GM18519 (cell line): ENCODE measurements at regions not wholly inside any gene's neighbourhood (a gene's known extent, or its start where the extent isn't known, plus 50 kb on each side); places are given as distances from the start of the nearest gene placed in this dataset.
"Not testable (repeated sequence)": the region's sequence is repeated elsewhere in the genome, so short reads cannot be mapped to it uniquely, and the experiment has no call there.

ENCODE experiments used
- ATAC-seq: cut with Tn5 transposase; IDR thresholded peaks from one replicate; pipeline ENCODE4 v1.9.1; 2021; ENCODE audit warnings: mild to moderate bottlenecking, moderate library complexity; ENCODE audit not compliant: unreplicated experiment, low FRiP score

DNA sequence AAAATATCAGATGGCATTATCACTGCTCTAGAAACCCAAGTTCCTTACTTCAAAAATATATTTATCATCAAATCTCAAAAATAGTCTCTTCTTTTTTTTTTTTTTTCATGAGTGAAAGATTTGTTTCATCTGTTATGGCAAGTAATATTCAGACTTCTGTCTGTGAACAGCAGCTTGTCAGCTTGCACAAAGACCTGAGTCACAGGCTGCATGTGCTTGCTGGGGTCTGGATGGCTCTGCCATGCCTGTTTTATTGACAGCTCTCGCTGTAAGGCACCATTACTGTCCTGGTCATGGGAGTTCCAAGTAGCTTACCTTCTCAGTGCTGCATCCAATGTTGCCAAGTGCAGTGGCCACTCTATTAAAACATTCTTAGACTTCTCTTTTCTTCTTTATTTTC, 456.4 kb downstream of the GADD45G start:
- no peak for ATAC-seq

DNA sequence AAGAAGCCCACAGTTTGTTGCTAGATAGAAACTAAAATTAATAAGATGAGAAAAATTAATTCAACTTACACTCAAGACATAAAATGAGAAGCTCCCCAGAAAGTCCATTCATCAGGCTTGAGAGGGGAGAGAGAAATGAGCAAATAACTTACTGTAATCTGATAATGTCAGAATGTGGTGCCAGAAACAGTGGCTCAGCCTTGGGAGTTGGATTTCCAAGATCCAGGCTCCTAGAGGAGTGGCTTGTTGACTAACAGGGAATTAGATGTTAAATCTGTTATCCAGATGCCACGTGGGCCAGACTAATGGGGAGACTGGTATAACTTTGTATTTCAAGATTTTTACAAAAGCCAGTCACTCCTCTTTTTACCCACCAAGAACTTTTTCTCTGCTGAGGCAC, 458.2 kb downstream of the GADD45G start:
- no peak for ATAC-seq

GRCh38 chr9:90064248-90064647, 459.4 kb downstream of the GADD45G start:
- ATAC-seq, result no peak

DNA sequence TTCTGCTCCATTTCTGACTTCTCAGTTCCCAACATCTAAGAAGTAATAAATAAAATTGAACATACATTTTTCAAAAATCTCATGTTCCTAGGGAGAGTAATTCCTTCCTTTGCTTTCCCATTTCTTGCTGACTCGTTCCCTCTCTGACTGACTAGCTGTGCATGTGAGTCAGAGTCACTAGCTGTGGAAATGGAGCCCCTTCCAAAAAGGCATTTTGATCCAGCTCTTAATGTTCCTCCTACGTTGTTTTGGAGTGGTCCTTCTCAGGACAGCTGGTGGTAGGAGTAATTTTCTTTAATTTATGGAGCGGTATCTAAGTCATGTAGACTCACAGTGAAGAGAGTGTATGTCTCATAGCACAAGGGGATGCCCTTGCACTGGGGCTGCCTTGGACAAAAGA, 460.2 kb downstream of the GADD45G start:
- ATAC-seq, result no peak

GRCh38 chr9:90065851-90066250, 461.0 kb downstream of the GADD45G start:
- no peak for ATAC-seq

DNA sequence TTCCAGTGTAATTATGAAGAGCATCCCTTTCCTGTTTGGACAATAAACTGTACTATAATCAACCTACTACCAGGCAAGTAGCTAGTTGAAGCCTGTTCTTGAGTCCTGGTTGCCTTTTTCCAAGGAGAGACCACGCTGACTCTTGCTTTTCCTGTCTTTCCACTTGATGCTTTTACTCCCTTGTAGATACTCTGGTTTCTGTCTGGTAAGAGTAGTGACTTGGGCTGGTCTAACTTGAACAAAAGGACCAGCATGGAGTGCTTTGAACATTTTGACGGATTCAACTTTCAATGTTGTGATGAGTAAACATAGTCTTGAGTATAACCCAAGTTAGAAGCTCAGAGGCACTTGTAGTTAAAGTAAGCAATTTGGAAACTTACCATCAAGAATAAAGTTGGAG, 464.3 kb downstream of the GADD45G start:
- no peak for ATAC-seq

DNA sequence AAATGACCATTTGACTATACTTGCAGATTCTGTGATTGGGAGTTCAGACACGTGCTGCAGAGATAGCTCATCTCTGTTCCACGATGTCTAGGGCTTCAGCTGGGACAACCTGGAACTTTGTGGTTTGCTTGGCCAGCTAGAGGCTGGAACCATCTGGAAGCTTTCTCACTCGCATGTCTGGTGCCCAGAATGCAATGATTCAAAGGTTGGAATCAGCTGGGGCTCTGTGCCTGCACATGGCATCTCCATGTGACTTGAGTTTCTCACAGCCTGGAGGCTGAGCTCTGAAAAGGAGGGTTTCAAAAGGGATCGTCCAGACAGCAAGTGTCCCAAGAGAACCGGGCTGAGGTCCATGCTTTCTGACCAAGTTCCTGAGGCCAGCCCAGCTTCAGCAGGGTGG, 465.2 kb downstream of the GADD45G start:
- no peak for ATAC-seq

DNA sequence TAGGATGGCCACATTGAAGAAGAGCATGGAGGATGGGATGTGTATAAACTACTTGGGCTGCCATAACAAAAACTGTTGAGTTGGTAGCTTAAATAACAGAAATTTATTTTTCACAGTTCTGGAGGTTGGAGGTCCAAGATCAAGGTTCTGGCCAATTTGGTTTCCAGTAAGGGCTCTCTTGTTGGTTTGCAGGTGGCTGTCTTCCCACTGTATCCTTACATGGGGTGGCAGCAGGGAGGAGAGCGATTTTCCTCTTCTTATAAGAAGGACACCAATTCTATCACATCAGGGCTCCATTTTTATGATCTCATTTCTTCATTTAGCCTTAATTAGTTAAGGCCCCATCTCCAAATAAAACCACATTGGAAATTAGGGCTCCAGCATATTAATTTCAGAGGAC, 465.7 kb downstream of the GADD45G start:
- ATAC-seq, result no peak

- no peak for ATAC-seq
These were observed 466.3 kb downstream of the GADD45G start for GRCh38 chr9:90070931-90071660.

DNA sequence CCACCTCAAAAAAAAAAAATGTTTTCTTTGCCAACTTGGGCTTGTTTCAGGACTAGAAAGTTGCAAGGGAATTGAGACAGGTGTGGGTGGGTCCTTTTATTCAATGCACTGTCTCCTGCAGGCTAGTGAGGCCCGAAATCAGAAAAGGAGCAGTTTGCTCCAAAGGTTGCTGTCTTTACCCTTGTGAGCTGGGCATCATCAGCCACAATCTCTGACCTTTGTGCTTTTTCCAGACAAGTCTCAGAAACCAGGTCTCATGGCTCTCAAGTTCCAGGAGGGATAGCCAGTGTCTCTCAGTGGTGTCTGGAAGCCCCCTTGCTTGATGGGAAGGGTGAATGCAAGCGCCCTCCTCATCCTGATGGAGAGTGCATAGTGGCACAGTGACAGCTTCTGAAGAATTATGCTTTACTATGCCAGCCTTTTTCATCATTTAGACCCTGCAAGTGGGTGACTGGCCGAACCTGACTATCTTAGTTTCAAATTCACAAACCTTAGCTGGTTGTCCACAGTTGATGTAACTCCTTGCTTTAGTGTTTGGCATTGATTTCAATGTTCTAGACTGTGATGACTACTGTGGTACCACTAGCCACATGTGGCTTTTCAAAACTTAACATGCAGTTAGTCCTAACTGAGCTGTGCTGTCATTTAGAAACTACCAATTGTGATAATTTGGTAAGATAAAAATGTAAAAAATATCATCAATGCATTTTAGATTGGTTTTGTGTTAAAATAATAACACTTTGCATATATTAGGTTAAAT, 468.6 kb downstream of the GADD45G start:
- ATAC-seq, result no peak

DNA sequence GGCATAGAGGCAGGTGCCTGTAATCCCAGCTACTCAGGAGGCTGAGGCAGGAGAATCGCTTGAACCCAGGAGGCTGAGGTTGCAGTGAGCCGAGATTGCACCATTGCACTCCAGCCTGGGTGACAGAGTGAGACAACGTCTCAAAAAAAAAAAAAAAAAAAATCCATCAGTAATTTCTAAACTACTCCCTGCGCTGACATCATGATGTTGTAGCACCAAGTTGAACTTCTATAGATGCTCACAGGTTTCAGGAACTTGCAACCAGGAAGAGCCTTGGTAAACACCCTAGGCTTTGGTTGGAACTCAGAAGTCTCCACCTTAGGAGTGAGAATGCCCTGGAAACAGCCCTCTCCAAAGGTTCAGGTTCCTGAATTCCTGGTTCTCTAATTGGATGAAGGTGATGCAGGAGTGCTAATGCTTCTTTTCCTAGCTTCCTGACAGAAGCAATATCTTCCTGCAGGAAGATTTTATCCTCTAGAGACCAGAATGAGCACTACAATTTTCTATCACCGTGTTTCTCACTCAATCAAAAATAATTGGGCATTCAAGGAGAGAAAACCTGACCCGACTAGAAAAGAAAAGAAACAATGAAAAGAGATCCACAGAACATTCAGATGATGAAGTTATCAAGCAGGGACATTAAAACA, 469.6 kb downstream of the GADD45G start:
- ATAC-seq, result no peak

DNA sequence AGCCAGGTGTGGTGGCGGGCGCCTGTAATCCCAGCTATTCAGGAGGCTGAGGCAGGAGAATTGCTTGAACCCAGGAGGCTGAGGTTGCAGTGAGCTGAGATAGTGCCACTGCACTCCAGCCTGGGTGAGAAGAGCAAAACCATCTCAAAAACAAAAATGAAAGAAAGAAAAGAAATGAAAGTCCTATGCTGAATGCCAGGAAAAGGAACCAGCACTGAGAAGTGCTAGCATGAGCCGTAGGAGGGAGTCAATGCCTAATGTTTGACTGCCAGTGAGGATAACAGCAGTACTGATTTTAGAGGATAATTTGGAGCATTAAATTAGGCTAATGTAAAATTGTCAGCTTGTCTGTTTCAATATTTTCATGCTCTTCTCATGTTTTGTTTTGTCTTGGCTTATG, 472.8 kb downstream of the GADD45G start:
- not testable (repeated sequence) for ATAC-seq

DNA sequence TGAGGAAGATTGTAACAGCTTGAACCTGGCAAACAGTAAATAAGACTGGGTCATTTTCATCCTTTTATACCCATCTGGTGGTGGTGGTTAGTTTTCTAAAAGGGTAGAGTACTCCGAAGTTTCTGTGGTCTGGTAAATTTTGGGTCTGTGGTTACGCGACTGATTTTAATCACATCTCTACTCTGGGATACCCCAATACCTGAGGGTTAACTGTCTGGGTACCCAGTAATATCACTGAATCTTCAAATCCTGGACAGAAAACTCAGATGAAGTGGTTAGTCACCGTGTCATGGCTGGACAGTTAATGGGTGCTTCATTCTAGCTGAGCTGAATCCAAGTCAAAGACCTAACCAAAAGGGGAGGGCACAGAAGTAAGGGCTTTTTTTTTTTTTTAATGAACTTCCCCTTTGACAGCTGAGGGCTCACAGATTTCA, 474.2 kb downstream of the GADD45G start:
- ATAC-seq, result no peak

DNA sequence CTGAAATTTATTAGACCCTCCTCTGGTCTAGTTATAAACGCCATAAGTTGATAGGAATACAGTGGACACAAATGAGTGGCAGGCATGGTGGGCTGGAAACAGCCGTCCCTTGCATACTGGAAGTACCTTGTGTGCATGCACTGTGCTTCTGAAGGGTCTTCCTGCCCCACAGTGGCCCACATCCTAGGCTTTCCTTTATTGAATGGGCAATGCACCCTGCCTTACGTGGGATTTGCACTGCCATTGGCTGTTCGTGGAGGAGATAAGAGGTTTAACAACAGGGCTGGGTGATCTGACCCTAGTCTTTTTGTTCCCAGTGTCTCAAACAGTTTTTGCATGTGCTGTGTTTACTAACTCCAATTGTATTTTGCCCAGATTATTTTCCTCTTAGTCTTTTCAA, 480.8 kb downstream of the GADD45G start:
- ATAC-seq, result no peak

DNA sequence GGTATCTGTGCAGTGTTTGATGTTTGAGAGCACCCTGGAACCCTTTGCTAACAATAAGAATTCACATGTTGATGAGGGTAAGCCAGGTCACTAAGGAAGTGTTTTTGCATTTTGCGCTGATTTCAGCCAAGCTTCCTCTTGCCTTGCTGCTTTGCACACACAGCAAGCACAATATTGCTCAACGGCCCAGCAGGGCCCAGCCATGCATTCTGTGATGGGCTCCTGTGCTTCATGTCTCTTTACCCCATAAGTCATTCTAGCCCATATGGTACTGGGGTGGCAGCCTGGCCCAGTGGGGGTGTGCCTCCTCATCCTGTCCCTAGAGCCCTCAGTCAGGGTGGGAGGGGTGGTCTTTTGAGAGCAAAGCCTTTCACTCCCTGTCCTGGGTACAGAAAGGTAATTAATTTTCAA, 481.3 kb downstream of the GADD45G start:
- ATAC-seq, result no peak

DNA sequence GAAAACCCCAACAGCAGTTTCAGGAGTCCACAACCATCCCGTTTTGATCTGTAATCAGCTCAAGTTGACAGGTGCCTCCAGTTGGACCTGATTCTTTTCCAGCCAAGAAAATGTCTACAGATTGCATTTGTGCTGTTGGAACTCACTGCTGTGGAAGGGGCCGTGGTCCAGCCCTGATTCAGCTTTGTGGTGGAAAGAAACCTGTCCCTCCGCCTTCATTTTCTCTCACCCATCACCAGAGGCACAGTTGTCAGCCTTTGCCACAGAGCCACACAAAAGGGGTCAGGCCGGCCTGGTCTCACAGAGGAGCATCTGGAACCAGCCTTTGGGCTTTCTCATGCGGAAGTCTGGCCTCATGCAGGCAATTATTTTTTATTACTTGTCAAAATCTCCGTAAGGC, 483.6 kb downstream of the GADD45G start:
- ATAC-seq, result no peak

GRCh38 chr9:90088856-90089255, 484.0 kb downstream of the GADD45G start:
- no peak for ATAC-seq

GRCh38 chr9:90090997-90091396, 486.2 kb downstream of the GADD45G start:
- ATAC-seq, result no peak

- no peak for ATAC-seq
These were observed 487.7 kb downstream of the GADD45G start for GRCh38 chr9:90092508-90092907.

GRCh38 chr9:90095682-90096081, 490.9 kb downstream of the GADD45G start:
- no peak for ATAC-seq

DNA sequence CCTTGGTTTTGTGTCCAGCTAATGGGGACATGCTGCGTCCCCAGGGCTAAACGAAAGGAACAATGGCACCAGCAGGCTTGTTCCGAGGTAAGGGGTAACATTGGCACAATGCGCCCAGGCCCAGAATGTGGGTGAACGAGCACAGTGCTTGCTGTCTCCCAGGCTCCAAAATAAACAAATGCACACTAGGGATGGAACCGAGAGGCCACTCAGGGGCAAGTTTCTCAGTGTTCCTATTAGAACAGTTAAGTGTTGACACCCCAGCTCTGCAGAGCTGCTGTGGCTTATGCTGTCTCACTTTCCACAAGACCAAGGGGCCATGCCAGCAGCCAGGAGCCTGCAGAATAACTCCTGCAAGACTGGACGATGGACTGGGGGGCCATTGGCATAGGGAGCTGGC, 492.4 kb downstream of the GADD45G start:
- ATAC-seq, result no peak

DNA sequence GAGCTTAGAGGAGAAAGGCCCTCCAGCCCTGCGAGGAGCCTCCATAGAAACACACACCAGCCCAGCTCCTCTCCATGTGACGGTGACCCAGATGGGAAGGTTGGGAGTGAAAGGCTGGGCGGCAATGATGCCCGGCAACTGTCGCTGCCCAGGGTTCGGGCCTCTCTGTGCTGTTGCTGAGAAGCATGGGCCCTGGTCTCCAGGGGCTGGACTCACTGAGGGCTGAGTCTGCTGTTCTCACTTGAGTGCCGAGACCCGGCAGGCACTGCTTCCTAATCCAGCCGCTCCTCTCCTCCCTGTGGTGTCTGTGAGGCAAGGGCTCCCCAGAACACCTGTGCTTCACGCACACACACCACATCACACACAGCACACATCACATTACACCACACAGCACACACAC, 493.6 kb downstream of the GADD45G start:
- ATAC-seq, result no peak
